HG03039 (cell line): ENCODE measurements at regions not wholly inside any gene's neighbourhood (a gene's known extent, or its start where the extent isn't known, plus 50 kb on each side); places are given as distances from the start of the nearest gene placed in this dataset.
"Not testable (repeated sequence)": the region's sequence is repeated elsewhere in the genome, so short reads cannot be mapped to it uniquely, and the experiment has no call there.

ENCODE experiments used
- ATAC-seq: cut with Tn5 transposase; IDR thresholded peaks from one replicate; pipeline ENCODE4 v1.9.1; 2021; ENCODE audit warnings: mild to moderate bottlenecking, moderate library complexity; ENCODE audit not compliant: unreplicated experiment

- ATAC-seq: no peak
Observed at GRCh38 chr14:49160983-49161382, 425.2 kb downstream of the RPS29 start.

GRCh38 chr14:49159081-49159480 lies 427.1 kb downstream of the RPS29 start:
- no peak for ATAC-seq

- no peak for ATAC-seq
Observed at GRCh38 chr14:49139593-49139992, 446.6 kb downstream of the RPS29 start.

- no peak for ATAC-seq
Observed at GRCh38 chr14:49134940-49135339, 451.2 kb downstream of the RPS29 start.

- ATAC-seq: no peak
Observed at GRCh38 chr14:49121246-49121645, 464.9 kb downstream of the RPS29 start.

GRCh38 chr14:49114161-49114893 lies 471.9 kb downstream of the RPS29 start:
- ATAC-seq: no peak

- ATAC-seq: no peak
Observed at GRCh38 chr14:49106741-49107667, 479.2 kb downstream of the RPS29 start.

- ATAC-seq: no peak
Observed at GRCh38 chr14:49105956-49106355, 480.2 kb downstream of the RPS29 start.

GRCh38 chr14:49105512-49105911 lies 480.7 kb downstream of the RPS29 start:
- ATAC-seq: no peak

GRCh38 chr14:49092345-49092744 lies 493.8 kb downstream of the RPS29 start:
- no peak for ATAC-seq

- no peak for ATAC-seq
Observed at GRCh38 chr14:49089107-49089506, 497.1 kb downstream of the RPS29 start.

- ATAC-seq: not testable (repeated sequence)
Observed at GRCh38 chr14:49073292-49073691, 512.9 kb downstream of the RPS29 start.

GRCh38 chr14:49058511-49058910 lies 527.7 kb downstream of the RPS29 start:
- ATAC-seq: no peak

- ATAC-seq: no peak
Observed at GRCh38 chr14:49057838-49058510, 528.2 kb downstream of the RPS29 start.

GRCh38 chr14:49056021-49056420 lies 530.2 kb downstream of the RPS29 start:
- ATAC-seq: no peak

- ATAC-seq: no peak
Observed at GRCh38 chr14:49052521-49052920, 533.7 kb downstream of the RPS29 start.

GRCh38 chr14:49051328-49052060 lies 534.7 kb downstream of the RPS29 start:
- ATAC-seq: no peak

- no peak for ATAC-seq
Observed at GRCh38 chr14:49050822-49051221, 535.4 kb downstream of the RPS29 start.

GRCh38 chr14:49049711-49050110 lies 536.5 kb downstream of the RPS29 start:
- no peak for ATAC-seq

- no peak for ATAC-seq
Observed at GRCh38 chr14:49044981-49045380, 541.2 kb downstream of the RPS29 start.
